ENCODE measurements at regions not wholly inside any gene's neighbourhood (a gene's known extent, or its start where the extent isn't known, plus 50 kb on each side); places are given as distances from the start of the nearest gene placed in this dataset.

DNA sequence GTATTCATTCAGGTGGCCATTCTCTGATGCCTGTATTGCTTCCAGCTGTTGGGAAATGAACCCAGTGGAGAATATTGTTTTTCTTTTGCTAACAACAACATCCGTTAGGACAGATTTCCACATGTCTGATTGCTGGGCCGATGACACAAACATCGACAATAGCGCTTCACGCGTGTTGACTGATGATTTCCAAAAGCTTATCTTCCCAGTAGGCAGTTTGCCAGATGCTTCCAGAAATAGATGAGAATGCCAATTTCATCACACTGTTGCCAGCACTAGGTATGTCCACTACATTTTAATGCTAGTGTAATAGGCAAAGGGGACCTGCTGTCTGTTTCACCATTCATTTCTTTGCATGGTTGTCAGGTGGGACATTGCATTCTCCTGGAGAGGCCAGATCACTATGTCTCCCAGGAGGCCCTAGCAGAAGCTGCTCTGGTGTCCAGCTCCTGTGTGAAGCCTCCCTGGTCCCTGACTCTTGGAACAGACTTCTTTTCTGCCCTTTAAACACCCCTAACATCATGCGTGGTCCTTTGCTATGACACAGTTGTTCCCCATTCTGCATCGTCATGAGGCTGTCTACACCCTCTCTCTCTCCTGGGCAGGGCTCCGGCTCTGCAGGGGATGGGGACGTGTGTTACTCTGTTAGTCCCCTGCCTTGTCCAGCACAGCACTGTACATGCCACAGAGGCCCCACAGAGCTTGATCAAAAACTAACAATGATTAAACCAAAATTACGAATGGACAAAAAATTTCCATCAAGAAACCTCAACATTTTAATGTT lies 181.6 kb downstream of the CDH26 start:
- Histone ChIP-seq H3K4me3 (ENCODE audit: low read depth, low read length) (no peak overlapping the region), H3K36me3 (ENCODE audit: control insufficient read depth, insufficient read depth, low read length) (no peaks in the 10 kb centered on the region), H3K27me3 (ENCODE audit: control insufficient read depth, insufficient read depth, low read length) (no peaks in the 10 kb centered on the region)
- DNase-seq (ENCODE audit: low read depth) (no peak), FAIRE-seq (peak; percentile 77)
- TF ChIP-seq, protein P1, sequence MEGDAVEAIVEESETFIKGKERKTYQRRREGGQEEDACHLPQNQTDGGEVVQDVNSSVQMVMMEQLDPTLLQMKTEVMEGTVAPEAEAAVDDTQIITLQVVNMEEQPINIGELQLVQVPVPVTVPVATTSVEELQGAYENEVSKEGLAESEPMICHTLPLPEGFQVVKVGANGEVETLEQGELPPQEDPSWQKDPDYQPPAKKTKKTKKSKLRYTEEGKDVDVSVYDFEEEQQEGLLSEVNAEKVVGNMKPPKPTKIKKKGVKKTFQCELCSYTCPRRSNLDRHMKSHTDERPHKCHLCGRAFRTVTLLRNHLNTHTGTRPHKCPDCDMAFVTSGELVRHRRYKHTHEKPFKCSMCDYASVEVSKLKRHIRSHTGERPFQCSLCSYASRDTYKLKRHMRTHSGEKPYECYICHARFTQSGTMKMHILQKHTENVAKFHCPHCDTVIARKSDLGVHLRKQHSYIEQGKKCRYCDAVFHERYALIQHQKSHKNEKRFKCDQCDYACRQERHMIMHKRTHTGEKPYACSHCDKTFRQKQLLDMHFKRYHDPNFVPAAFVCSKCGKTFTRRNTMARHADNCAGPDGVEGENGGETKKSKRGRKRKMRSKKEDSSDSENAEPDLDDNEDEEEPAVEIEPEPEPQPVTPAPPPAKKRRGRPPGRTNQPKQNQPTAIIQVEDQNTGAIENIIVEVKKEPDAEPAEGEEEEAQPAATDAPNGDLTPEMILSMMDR (IDR thresholded peaks at IDR 0.05; ENCODE audit: insufficient read depth, low read length, severe bottlenecking), result no peak

DNA sequence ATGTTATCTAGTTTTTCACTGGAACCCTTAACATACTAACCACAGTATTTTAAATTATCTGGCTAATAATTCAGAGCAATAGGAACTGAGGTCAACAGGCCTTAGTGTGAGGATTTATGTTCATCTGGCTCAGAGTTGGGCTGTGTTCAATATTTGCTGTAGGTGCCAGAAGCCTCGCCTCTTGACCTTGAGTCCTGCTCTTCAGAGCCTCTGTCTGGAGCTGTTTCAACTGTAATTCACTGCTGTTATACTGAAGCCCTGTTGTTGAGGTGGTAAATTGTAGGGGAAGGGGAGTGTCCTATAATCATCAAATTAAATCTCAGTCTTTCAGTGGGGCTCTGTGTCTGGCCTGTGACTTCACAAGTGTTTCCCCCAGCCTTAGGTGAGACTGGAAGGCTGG lies 184.4 kb downstream of the CDH26 start:
- Histone ChIP-seq H3K36me3 (ENCODE audit: control insufficient read depth, insufficient read depth, low read length) (no peaks in the 10 kb centered on the region), H3K27me3 (ENCODE audit: control insufficient read depth, insufficient read depth, low read length) (no peaks in the 10 kb centered on the region), H3K4me3 (ENCODE audit: low read depth, low read length) (no peak overlapping the region)
- no peak for FAIRE-seq
- TF ChIP-seq, protein P1 (IDR thresholded peaks at IDR 0.05; ENCODE audit: insufficient read depth, low read length, severe bottlenecking), result no peak
- no peak for DNase-seq (ENCODE audit: low read depth)

DNA sequence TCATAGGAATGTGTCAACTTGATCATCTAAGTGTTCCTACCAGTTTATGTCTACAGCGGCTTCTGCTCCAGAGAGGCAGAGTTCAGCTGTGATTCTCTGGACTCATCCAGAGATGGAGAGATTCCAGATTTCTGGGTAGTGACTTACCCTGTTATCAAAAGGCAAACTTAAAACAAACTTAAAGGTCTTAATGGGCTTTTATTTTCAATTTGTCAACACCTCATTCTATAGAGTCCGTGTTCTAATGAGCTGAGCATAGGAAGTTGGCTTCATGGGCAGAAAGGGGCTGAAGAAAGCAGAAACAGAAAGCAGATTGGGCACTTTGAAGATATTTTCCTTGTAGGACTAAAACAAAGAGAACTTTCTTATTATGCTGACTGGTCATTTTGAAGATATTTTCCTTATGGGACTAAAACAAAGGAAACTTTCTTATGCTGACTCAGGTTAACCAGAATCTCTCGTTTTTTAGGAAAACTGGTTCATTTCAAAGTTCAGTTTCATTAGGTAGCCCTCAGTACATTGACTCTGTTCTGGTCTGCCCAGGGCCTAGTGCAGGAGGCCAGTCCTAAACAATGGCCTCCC lies 185.1 kb downstream of the CDH26 start:
- no peak overlapping the region for H3K4me3 ChIP-seq (ENCODE audit: low read depth, low read length)
- no peak for FAIRE-seq
- TF ChIP-seq, protein P1 (IDR thresholded peaks at IDR 0.05; ENCODE audit: insufficient read depth, low read length, severe bottlenecking), result no peak
- no peaks in the 10 kb centered on the region for H3K27me3 ChIP-seq (ENCODE audit: control insufficient read depth, insufficient read depth, low read length)
- no peak for DNase-seq (ENCODE audit: low read depth)
- no peaks in the 10 kb centered on the region for H3K36me3 ChIP-seq (ENCODE audit: control insufficient read depth, insufficient read depth, low read length)

DNA sequence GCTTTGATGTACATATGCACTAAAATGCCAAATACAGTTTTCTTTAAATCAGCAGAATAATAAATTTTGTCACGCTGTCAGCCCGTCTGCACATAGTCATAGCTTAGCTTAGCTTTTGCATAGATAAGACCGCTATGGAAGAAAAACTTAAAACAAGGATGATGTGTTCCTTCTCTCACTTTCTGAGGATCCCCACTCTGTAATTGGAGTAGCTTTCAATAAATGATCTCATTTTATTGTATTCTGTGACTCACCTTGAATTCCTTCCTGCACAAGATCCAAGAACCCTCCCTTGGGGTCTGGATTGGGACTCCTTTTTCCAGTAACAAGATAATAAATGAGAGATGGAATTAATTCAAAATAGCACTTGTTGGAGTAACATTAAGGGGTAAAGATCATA lies 186.2 kb downstream of the CDH26 start:
- DNase-seq (ENCODE audit: low read depth), result peak; percentile 17
- Histone ChIP-seq H3K4me3 (ENCODE audit: low read depth, low read length) (no peak overlapping the region), H3K27me3 (ENCODE audit: control insufficient read depth, insufficient read depth, low read length) (no peaks in the 10 kb centered on the region), H3K36me3 (ENCODE audit: control insufficient read depth, insufficient read depth, low read length) (no peaks in the 10 kb centered on the region)
- no peak for FAIRE-seq
- TF ChIP-seq, protein P1 (IDR thresholded peaks at IDR 0.05; ENCODE audit: insufficient read depth, low read length, severe bottlenecking), result no peak

DNA sequence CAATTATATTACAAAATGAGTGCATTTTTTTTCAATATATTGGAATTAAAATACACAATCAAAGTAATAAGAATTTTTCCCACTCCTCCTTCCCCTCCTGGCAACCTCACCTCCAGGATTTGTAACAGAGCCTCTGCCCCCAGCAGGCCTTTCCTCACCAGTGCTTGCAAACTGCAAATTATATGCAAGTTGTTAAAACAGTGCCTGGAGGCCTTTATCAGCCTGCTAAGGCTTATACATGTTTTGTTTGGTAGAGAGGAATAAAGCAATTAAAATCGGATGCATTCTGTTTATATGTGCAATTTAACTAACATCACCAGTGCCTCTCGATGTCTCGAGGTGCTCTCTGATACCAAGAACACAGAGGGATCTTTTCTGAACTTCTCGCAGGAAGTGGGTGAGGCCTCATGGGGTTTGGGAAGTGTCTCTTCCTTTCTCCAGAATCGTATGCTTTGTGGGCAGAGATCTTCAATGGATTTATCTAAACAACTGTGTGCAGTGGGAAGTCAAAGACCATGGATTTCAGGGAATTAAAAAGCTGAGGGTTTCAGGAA lies 186.8 kb downstream of the CDH26 start:
- no peaks in the 10 kb centered on the region for H3K27me3 ChIP-seq (ENCODE audit: control insufficient read depth, insufficient read depth, low read length)
- no peak for DNase-seq (ENCODE audit: low read depth)
- H3K36me3 ChIP-seq (ENCODE audit: control insufficient read depth, insufficient read depth, low read length), result no peaks in the 10 kb centered on the region
- no peak for FAIRE-seq
- no peak overlapping the region for H3K4me3 ChIP-seq (ENCODE audit: low read depth, low read length)
- TF ChIP-seq, protein P1 (IDR thresholded peaks at IDR 0.05; ENCODE audit: insufficient read depth, low read length, severe bottlenecking), result no peak
